A673 (cell line): ENCODE measurements at regions not wholly inside any gene's neighbourhood (a gene's known extent, or its start where the extent isn't known, plus 50 kb on each side); places are given as distances from the start of the nearest gene placed in this dataset.

Experiments
- BruUV-seq: library from RNA; stranded (reverse); fragments of 400-500 nt; replicated peaks from 2 replicates; lab custom pipeline; 2021; lab: Mats Ljungman, UMichigan
- CTCF ChIA-PET: fragments of 300-600 bp; sonication (Branson Sonifier 250); formaldehyde crosslinking; loops from one replicate; lab custom pipeline; 2022; ENCODE audit warnings: antibody characterized with exemption; lab: Charles Lee
- POLR2A ChIA-PET: fragments of 300-600 bp; sonication (Branson Sonifier 250); formaldehyde crosslinking; loops from one replicate; lab custom pipeline; 2022; ENCODE audit warnings: antibody characterized with exemption; ENCODE audit not compliant: low non-redundant PET; lab: Charles Lee
- DNase-seq: peaks from one replicate; pipeline ENCODE4 v3.0.0-alpha.2; 2015; ENCODE audit warnings: low spot score
- H3K27ac ChIP-seq: fragments of 200-600 bp; sonication (generic); 2 replicates; pipeline ENCODE4 v1.5.1; 2016; ENCODE audit warnings: mixed run types, low read depth, mild to moderate bottlenecking, mixed read lengths, antibody characterized with exemption, low read length; ENCODE audit not compliant: poor library complexity, severe bottlenecking
- H3K27me3 ChIP-seq: fragments of 200-600 bp; sonication (generic); replicated peaks from 2 replicates; pipeline ENCODE4 v1.6.1; 2017; ENCODE audit warnings: mixed run types, low read depth, mild to moderate bottlenecking, mixed read lengths, antibody characterized with exemption, low read length; ENCODE audit not compliant: insufficient read depth, poor library complexity
- H3K36me3 ChIP-seq: fragments of 200-600 bp; sonication (generic); 2 replicates; pipeline ENCODE4 v1.6.1; 2016; ENCODE audit warnings: mixed run types, mild to moderate bottlenecking, mixed read lengths, antibody characterized with exemption, low read length; ENCODE audit not compliant: insufficient read depth, poor library complexity, severe bottlenecking
- H3K4me1 ChIP-seq: fragments of 200-600 bp; sonication (generic); 2 replicates; pipeline ENCODE4 v1.6.1; 2017; ENCODE audit warnings: mixed run types, mild to moderate bottlenecking, mixed read lengths, antibody characterized with exemption, low read length; ENCODE audit not compliant: insufficient read depth, poor library complexity, severe bottlenecking
- H3K4me3 ChIP-seq: fragments of 200-600 bp; sonication (generic); 2 replicates; pipeline ENCODE4 v1.5.1; 2016; ENCODE audit warnings: low read depth, mixed run types, mild to moderate bottlenecking, mixed read lengths, low read length; ENCODE audit not compliant: poor library complexity, severe bottlenecking
- H3K9me3 ChIP-seq: fragments of 200-600 bp; sonication (generic); 2 replicates; pipeline ENCODE4 v1.6.1; 2016; ENCODE audit warnings: mixed run types, low read depth, mild to moderate bottlenecking, mixed read lengths, antibody characterized with exemption, low read length; ENCODE audit not compliant: poor library complexity, severe bottlenecking
- CTCF ChIP-seq: fragments of 300-800, 200-600 bp; sonication (generic); conservative IDR thresholded peaks from 2 replicates; pipeline ENCODE4 v1.5.1; 2017; ENCODE audit warnings: low read depth, mild to moderate bottlenecking, antibody characterized with exemption, low read length, moderate library complexity, mixed read lengths
- EZH2 ChIP-seq: fragments of 200-600 bp; sonication (generic); IDR thresholded peaks from 2 replicates; pipeline ENCODE4 v1.6.1; 2017; ENCODE audit warnings: borderline replicate concordance, low read depth, mild to moderate bottlenecking, mixed read lengths, antibody characterized with exemption, low read length; ENCODE audit not compliant: poor library complexity, severe bottlenecking
- intact Hi-C: fragments of 100-400 bp; cut with micrococcal nuclease; formaldehyde crosslinking; loops from one replicate; pipeline ENCODE4 v1.10.0; 2022; ENCODE audit not compliant: unreplicated experiment

GRCh38 chr4:148922497-148922896 is 480.3 kb upstream of the NR3C2 start:
- ChIA-PET POLR2A (no interaction called here), CTCF (no interaction called here)
- DNase-seq, result no peak
- no peaks in the 10 kb centered on the region for H3K4me1 ChIP-seq
- H3K27ac ChIP-seq, result no peak overlapping the region
- H3K4me3 ChIP-seq, result no peak overlapping the region
- no peak for TF ChIP-seq CTCF
- TF ChIP-seq EZH2, result no peak
- BruUV-seq, result no TSS peak
- intact Hi-C loops, result no loop called here
- no peaks in the 10 kb centered on the region for H3K27me3 ChIP-seq
- H3K9me3 ChIP-seq, result no peaks in the 10 kb centered on the region
- H3K36me3 ChIP-seq, result no peaks in the 10 kb centered on the region

GRCh38 chr4:148914734-148915133 is 472.5 kb upstream of the NR3C2 start:
- Histone ChIP-seq H3K27me3 (no peaks in the 10 kb centered on the region), H3K4me1 (no peaks in the 10 kb centered on the region), H3K9me3 (no peaks in the 10 kb centered on the region), H3K36me3 (no peaks in the 10 kb centered on the region), H3K27ac (no peak overlapping the region), H3K4me3 (no peak overlapping the region)
- no peak for DNase-seq
- no peak for TF ChIP-seq CTCF
- no peak for TF ChIP-seq EZH2
- ChIA-PET POLR2A (no interaction called here), CTCF (no interaction called here)
- no TSS peak for BruUV-seq
- intact Hi-C loops, result no loop called here

GRCh38 chr4:148914301-148914700 is 472.1 kb upstream of the NR3C2 start:
- H3K9me3 ChIP-seq, result no peaks in the 10 kb centered on the region
- CTCF ChIA-PET, result no interaction called here
- no peaks in the 10 kb centered on the region for H3K4me1 ChIP-seq
- H3K36me3 ChIP-seq, result no peaks in the 10 kb centered on the region
- no peaks in the 10 kb centered on the region for H3K27me3 ChIP-seq
- intact Hi-C loops, result no loop called here
- POLR2A ChIA-PET, result no interaction called here
- no TSS peak for BruUV-seq
- DNase-seq, result no peak
- H3K4me3 ChIP-seq, result no peak overlapping the region
- no peak for TF ChIP-seq EZH2
- no peak for TF ChIP-seq CTCF
- H3K27ac ChIP-seq, result no peak overlapping the region
